Uterus (tissue), 3 donors: ENCODE measurements at regions not wholly inside any gene's neighbourhood (a gene's known extent, or its start where the extent isn't known, plus 50 kb on each side); places are given as distances from the start of the nearest gene placed in this dataset.

Source experiments
- DNase-seq, 2 donors: peaks; one replicate each; pipeline ENCODE4 v3.0.0-alpha.2; 2019 to 2020
- H3K27ac ChIP-seq, 2 donors: fragments of 200-600 bp; sonication (generic); 1 replicate in 1 of 2; 2 replicates in 1 of 2; pipeline ENCODE4 v1.5.1; 2016 to 2018
- H3K27me3 ChIP-seq, 2 donors: fragments of 200-600 bp; sonication (generic); one replicate each; pipeline ENCODE4 v1.5.1; 2018 to 2019; ENCODE audit warnings: control low read depth in 1 of 2
- H3K36me3 ChIP-seq, 2 donors: fragments of 200-600 bp; sonication (generic); one replicate each; pipeline ENCODE4 v1.5.1; 2019; ENCODE audit warnings: control low read depth in 1 of 2
- H3K4me1 ChIP-seq, 2 donors: fragments of 200-600 bp; sonication (generic); one replicate each; pipeline ENCODE4 v1.5.1; 2018 to 2019; ENCODE audit warnings: control low read depth in 1 of 2
- H3K4me3 ChIP-seq, 2 donors: fragments of 200-600 bp; sonication (generic); 1 replicate in 1 of 2; 2 replicates in 1 of 2; pipeline ENCODE4 v1.5.1; 2018 to 2019; ENCODE audit warnings: mild to moderate bottlenecking in 1 of 2
- H3K9me3 ChIP-seq, 2 donors: fragments of 200-600 bp; sonication (generic); one replicate each; pipeline ENCODE4 v1.5.1; 2019; ENCODE audit warnings: control low read depth in 1 of 2
- POLR2A ChIP-seq, 2 donors: fragments of 450-650 bp; IDR thresholded peaks; one replicate each; pipeline ENCODE4 v1.6.1; 2016; ENCODE audit warnings: antibody characterized with exemption in 2 of 2, mild to moderate bottlenecking in 1 of 2, moderate library complexity in 1 of 2
- intact Hi-C: fragments of 100-400 bp; cut with DNase I; formaldehyde crosslinking; loops from one replicate; pipeline ENCODE4 v1.15.1; 2023; ENCODE audit warnings: low total_unique reads
- TF ChIP-seq, protein P1 (sequence below), 4 experiments: fragments of 200-600 bp in 2 of 4; fragments of 450-650 bp in 2 of 4; sonication (generic) in 2 of 4; IDR thresholded peaks; one replicate each; pipeline ENCODE4 v1.5.1; 2016 to 2019; ENCODE audit warnings: antibody characterized with exemption in 4 of 4, mild to moderate bottlenecking in 2 of 4, moderate library complexity in 1 of 4
- donor health status: DM: yes; HTN: yes; CAD: no.

DNA sequence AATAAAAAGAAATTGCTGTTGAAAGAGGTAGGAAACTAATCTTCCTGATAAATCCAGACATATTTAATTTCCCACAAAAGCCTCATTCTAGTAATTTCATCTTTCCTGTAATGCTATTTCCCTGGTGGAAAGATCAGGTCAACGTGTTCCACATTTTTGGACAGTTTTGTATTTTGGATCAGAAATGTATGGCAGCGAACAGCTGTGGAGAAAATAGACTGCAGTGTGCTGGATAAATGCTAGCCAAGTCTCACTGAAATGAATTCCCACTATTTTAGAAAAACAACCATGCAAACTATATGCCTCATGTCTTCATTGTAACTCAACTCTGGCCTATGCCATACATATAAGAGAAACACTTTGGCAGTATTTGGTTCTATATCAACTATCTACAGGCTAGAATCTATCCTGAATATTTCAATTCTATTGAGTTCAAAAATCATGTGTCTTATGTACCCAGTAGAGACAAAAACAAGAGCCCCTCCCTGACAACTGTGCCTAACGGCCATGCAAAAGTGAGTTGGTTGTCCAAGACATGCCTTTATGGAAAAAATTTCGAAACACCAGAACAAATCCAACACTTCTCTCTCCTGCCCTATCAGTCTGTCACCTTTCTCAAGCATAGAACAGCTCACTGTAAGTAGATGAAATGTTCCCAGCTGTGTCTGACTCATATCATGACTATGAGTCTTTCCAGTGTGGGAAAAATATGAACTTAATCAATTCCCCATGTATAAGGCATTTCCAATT lies 191.3 kb upstream of the NREP start:
- Histone ChIP-seq H3K4me3 (no peak overlapping the region), H3K9me3 (no peaks in the 10 kb centered on the region), H3K4me1 (no peaks in the 10 kb centered on the region), H3K27me3 (no peaks in the 10 kb centered on the region), H3K27ac (no peak overlapping the region), H3K36me3 (no peaks in the 10 kb centered on the region)
- TF ChIP-seq POLR2A (IDR thresholded peaks at IDR 0.05): no peak
- TF ChIP-seq, protein P1, sequence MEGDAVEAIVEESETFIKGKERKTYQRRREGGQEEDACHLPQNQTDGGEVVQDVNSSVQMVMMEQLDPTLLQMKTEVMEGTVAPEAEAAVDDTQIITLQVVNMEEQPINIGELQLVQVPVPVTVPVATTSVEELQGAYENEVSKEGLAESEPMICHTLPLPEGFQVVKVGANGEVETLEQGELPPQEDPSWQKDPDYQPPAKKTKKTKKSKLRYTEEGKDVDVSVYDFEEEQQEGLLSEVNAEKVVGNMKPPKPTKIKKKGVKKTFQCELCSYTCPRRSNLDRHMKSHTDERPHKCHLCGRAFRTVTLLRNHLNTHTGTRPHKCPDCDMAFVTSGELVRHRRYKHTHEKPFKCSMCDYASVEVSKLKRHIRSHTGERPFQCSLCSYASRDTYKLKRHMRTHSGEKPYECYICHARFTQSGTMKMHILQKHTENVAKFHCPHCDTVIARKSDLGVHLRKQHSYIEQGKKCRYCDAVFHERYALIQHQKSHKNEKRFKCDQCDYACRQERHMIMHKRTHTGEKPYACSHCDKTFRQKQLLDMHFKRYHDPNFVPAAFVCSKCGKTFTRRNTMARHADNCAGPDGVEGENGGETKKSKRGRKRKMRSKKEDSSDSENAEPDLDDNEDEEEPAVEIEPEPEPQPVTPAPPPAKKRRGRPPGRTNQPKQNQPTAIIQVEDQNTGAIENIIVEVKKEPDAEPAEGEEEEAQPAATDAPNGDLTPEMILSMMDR (IDR thresholded peaks at IDR 0.05): no peak
- no peak for DNase-seq
- intact Hi-C loops: no loop called here

DNA sequence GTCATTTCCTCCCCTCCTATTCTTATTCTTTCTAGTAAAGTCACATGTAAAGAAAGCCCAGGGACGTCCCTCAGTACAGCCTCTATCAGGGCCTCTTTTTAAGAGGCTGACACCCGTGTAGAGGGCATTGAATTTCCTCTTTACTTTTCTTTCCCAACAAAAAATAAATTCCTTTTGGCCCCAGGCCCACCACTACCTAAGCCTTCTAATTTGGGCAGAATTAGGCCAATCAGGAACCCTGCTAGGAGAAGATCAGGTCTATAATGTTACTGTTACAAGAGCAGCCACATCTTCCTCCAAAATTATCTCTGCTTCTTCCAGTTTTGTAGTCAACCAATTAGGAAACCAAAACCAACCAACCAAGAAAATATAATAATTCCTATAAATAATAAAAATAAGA lies 189.6 kb upstream of the NREP start:
- Histone ChIP-seq H3K27me3 (no peaks in the 10 kb centered on the region), H3K4me1 (no peaks in the 10 kb centered on the region), H3K27ac (no peak overlapping the region), H3K9me3 (no peaks in the 10 kb centered on the region), H3K4me3 (no peak overlapping the region), H3K36me3 (no peaks in the 10 kb centered on the region)
- TF ChIP-seq, protein P1 (IDR thresholded peaks at IDR 0.05): no peak
- TF ChIP-seq POLR2A (IDR thresholded peaks at IDR 0.05): no peak
- intact Hi-C loops: no loop called here
- DNase-seq: no peak

DNA sequence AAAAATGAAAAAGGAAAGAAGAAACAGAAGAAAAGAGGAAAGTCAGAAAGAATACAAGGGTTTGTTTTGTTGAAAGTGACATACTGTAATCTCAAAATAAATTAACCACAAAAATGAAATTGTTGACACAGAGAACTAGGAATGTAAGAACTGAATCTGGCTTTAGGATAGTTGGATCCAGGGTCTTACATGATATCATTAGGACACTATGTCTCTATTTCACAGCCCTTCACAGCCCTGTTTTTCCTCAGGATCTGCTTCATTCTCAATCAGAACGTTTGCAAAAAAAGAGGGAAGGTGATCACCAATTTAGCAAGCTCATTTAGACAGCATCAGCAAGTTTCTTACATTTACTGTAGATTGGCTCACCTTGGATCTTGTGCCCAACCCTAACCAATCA lies 188.5 kb upstream of the NREP start:
- Histone ChIP-seq H3K4me1 (no peaks in the 10 kb centered on the region), H3K36me3 (no peaks in the 10 kb centered on the region), H3K4me3 (no peak overlapping the region), H3K27ac (no peak overlapping the region), H3K27me3 (no peaks in the 10 kb centered on the region), H3K9me3 (no peaks in the 10 kb centered on the region)
- no peak for TF ChIP-seq POLR2A (IDR thresholded peaks at IDR 0.05)
- TF ChIP-seq, protein P1 (IDR thresholded peaks at IDR 0.05): no peak
- DNase-seq: no peak
- intact Hi-C loops: no loop called here

DNA sequence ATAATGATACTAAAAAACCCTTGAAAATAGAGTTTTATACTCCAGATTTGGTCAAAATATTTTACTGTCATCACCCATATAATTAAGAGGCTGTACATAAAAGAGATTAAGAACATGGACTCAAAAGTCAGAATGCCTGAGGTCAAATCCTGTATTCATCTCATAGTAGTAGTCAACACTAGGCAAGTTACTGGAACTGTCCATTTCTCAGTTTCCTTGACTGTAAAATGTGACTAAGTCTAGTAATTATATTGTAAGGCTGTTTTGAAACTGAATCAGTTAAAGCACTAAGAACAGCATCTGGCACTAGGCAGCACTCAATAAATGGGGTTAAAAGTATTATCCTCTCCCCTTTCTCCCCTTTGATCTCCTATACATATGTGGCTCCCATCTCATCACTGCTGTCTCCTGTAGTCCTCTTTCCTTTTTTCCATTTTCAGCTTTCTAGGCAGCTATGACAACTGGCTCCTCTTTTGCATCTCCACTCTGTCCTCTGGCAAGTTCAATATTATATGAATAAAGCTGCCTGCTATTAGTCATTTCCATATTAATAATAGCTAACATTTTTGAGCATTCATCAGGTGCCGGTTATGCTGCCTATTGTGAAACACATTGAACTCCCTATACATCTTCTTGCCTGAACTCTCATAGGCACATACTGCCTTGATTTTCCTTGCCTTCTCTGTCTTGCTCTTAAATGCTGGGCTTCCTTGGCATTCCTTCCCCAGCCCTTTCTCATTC lies 185.8 kb upstream of the NREP start:
- Histone ChIP-seq H3K4me1 (no peaks in the 10 kb centered on the region), H3K27me3 (no peaks in the 10 kb centered on the region), H3K4me3 (no peak overlapping the region), H3K9me3 (no peaks in the 10 kb centered on the region), H3K27ac (no peak overlapping the region), H3K36me3 (no peaks in the 10 kb centered on the region)
- intact Hi-C loops: no loop called here
- no peak for DNase-seq
- TF ChIP-seq, protein P1 (IDR thresholded peaks at IDR 0.05): no peak
- no peak for TF ChIP-seq POLR2A (IDR thresholded peaks at IDR 0.05)

DNA sequence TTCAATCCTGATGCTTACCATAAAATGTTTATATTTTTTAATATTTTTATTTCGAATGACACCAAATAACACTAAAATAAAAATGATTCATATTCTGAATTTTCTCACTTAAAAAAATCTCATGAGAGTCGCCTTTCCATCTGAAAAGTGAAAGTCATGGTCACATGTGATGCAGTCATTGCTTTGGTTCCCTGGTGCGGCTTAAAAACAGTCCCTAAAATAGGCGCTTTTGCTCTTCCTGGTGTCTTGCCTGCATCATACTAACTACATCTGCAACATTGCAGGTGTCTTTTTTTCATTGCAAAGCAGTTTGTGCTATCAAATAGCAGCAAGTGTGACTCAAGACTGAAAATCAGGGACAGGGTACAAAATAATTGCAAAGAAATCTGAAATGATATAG lies 185.2 kb upstream of the NREP start:
- no peaks in the 10 kb centered on the region for H3K36me3 ChIP-seq

More for the DNA sequence above, 185.2 kb upstream of the NREP start:
- H3K27ac ChIP-seq: no peak overlapping the region
- no peaks in the 10 kb centered on the region for H3K27me3 ChIP-seq
- no peak for TF ChIP-seq POLR2A (IDR thresholded peaks at IDR 0.05)
- TF ChIP-seq, protein P1 (IDR thresholded peaks at IDR 0.05): no peak
- intact Hi-C loops: no loop called here
- no peaks in the 10 kb centered on the region for H3K9me3 ChIP-seq
- no peaks in the 10 kb centered on the region for H3K4me1 ChIP-seq
- no peak for DNase-seq
- no peak overlapping the region for H3K4me3 ChIP-seq
